HG02938 (cell line): ENCODE measurements at regions not wholly inside any gene's neighbourhood (a gene's known extent, or its start where the extent isn't known, plus 50 kb on each side); places are given as distances from the start of the nearest gene placed in this dataset.
"Not testable (repeated sequence)": the region's sequence is repeated elsewhere in the genome, so short reads cannot be mapped to it uniquely, and the experiment has no call there.

Source experiments
- ATAC-seq: cut with Tn5 transposase; IDR thresholded peaks from one replicate; pipeline ENCODE4 v1.9.1; 2021; ENCODE audit warnings: mild to moderate bottlenecking, moderate library complexity; ENCODE audit not compliant: unreplicated experiment

GRCh38 chr6:170003451-170004160 lies 252.2 kb downstream of the ERMARD start:
- no peak for ATAC-seq

DNA sequence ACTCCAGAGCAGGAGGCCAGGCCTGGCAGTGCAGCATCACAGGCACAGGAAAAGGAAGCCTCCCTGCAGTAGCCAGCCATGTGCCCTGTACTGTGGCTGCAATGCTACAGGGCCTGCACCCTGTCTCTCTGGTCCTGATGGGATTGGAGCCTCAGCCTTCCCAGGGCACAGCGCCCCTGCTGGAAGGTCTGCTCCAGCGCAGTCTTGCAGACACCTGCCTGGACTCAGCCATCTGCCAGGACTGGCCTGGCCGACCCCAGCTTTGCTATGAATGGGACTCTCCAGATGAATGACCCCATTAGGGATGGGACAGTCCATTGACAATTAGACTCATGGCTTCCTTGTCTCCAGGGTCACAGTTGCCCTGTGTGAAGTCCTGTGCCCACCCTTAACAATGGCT lies 251.6 kb downstream of the ERMARD start:
- ATAC-seq = no peak

DNA sequence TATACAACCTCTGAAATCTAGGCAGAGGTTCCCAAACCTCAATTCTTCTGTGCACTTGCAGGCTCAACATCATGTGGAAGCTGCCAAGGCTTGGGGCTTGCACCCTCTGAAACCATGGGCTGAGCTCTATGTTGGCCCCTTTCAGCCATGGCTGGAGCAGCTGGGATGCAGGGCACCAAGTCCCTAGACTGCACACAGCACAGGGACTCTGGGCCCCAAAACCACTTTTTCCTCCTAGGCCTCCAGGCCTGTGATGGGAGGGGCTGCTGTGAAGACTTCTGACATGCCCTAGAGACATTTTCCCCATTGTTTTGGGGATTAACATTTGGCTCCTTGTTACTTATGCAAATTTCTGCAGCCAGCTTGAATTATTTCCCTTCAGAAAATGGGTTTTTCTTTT lies 250.4 kb downstream of the ERMARD start:
- ATAC-seq = not testable (repeated sequence)

- ATAC-seq = no peak
Measured at GRCh38 chr6:170000071-170000843, 248.8 kb downstream of the ERMARD start.

GRCh38 chr6:169999367-169999766 lies 247.9 kb downstream of the ERMARD start:
- no peak for ATAC-seq

- ATAC-seq = no peak
Measured at GRCh38 chr6:169998457-169998856, 247.0 kb downstream of the ERMARD start.

DNA sequence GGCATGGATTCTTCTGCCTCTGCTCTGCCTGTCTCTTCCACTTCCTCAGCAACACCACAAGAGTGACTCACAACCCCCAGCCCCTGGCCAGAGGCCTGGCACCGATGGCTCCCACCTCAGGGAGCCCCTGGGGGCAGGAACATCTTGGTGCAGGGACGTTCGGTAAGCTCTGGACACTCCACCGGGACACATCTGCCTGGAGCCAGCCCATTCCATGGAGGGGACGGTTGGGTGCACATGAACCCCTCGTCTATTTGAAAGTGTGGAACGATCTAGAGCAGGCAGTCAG lies 246.5 kb downstream of the ERMARD start:
- no peak for ATAC-seq

DNA sequence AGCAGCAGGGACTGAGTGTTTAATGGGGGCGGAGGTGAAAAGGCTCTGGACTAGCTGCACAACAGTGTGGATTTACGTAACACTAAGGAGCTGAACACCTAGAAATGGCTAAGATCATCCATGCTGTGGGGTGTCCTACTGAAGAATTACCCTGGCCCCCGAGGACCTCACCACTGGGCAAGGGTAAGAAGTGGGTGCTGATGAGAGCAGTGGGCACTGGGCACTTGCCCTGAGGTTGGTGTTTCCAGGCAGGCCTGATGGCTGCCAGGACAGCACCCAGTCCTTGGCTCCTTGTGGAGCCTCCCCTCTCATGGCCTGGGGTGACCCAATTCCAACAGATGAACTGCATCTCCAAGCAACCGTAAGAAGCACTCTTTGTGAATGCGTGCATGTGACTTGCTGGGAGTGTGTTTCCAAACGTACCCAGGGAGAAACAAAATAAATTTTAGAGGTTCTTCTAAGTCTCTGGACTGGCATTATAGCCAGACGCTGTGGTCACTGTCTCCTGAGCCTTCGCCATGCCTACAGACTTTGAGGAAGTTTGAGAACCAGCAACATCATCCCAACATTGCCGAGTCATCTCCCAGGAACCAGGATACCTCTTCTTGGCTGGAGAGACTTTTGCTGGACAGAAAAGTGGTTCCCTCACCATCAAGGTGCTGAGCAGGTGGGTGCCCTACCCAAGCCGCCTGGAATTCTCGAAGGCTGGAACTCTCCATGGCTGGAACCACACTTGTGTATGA lies 245.9 kb downstream of the ERMARD start:
- ATAC-seq = no peak

GRCh38 chr6:169996378-169997051 lies 245.1 kb downstream of the ERMARD start:
- no peak for ATAC-seq

DNA sequence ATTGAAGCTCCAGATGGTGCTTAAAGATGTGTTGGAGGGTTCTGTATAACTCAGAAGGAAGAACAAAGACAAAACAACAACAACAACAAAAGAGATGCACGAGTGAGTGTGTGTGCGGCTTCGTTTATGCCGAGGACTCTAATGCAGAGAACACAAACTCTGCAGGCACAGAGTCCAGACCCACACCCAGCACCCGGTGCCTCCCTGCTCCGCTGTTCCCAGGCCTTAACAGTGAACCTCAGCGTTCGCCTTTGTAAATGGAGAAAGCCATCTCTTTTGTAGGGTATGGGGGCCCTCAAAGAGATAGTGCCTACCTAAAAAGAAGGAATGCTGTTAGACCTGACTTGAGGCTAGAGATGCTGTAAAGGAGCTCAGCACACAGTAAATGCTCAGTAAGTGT lies 243.3 kb downstream of the ERMARD start:
- no peak for ATAC-seq

GRCh38 chr6:169993861-169994481 lies 242.5 kb downstream of the ERMARD start:
- ATAC-seq = no peak

DNA sequence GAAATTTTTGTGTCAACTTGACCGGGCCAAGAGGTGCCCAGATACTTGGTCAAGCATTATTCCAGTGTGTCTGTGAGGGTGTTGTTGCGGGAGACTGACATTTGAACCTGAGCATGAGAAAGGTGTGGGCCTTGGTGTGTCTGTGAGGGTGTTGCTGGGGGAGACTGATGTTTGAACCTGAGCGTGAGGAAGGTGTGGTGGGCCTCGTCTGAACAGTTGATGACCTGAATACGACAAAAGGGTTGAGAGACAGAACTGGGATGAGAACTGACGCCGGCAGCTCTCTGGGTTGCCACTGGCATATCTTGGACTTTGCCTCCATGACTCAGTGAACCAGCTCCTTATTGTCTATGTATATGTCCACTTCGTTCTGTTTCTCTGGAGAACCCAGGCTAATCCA lies 240.5 kb downstream of the ERMARD start:
- ATAC-seq = no peak

- ATAC-seq = no peak
Measured at GRCh38 chr6:169991031-169991390, 239.6 kb downstream of the ERMARD start.

DNA sequence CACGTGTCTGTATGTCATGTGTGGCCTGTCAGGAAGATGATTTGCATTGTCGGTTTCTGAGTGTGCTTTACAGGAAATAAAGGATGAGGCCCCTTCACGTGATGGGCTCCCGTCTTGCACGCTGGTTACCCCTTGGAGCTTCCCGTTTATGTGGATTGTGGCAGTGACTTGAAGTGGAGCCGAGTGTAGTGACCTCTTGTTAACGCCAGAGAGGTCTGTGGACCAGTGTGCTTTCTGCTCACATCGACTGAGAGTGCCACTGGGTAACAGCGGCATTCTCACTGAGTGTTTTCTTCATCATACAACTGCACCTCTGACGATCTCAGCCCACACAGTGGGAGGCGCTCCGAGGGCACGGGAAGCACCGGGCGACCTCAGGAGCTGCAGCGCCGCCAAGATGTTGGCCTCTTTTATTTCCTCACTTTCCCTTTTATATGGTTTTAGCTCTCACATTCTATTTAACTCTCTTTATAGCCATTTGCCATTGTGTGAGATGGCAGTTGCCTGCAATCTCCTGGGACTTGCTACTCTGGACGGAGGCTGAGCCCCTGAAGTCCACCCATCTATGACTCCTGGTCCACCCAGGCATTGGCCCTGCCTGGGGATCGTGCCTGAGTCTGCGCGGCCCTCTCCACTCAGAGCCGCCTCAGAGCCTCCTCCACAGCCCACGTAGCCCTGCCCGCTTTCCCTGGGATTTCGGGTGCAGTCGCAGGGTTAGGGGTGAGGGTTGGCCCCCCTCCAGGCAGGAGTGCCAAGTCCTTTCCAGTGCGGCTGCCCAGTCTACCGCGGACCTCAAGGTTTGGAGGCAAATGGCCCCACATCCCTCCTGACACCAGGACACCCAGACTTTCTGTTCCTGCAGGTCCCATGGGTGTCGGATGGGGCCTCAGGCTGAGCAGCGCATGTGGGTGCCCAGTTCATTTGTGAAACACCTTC lies 238.9 kb downstream of the ERMARD start:
- ATAC-seq = no peak

GRCh38 chr6:169989594-169989993 lies 238.2 kb downstream of the ERMARD start:
- no peak for ATAC-seq

- ATAC-seq = no peak
Measured at GRCh38 chr6:169988769-169989550, 237.5 kb downstream of the ERMARD start.

- no peak for ATAC-seq
Measured at GRCh38 chr6:169986848-169987498, 235.6 kb downstream of the ERMARD start.

GRCh38 chr6:169986171-169986847 lies 234.9 kb downstream of the ERMARD start:
- ATAC-seq = no peak
